HFF-Myc (cell line): ENCODE measurements at regions not wholly inside any gene's neighbourhood (a gene's known extent, or its start where the extent isn't known, plus 50 kb on each side); places are given as distances from the start of the nearest gene placed in this dataset.

Experiments
- DNase-seq: peaks from one replicate; pipeline ENCODE4 v3.0.0-alpha.2; 2011; ENCODE audit warnings: low read depth; ENCODE audit errors: extremely low read depth
- H3K4me3 ChIP-seq: replicated peaks from 2 replicates; pipeline ENCODE4 v1.5.1; 2011; ENCODE audit warnings: low read depth, mild to moderate bottlenecking, control low read depth, low read length
- CTCF ChIP-seq: IDR thresholded peaks from 2 replicates; pipeline ENCODE4 v1.5.1; 2012; ENCODE audit warnings: mild to moderate bottlenecking, low read depth, low read length, control low read depth; ENCODE audit errors: missing control alignments

- DNase-seq, result peak; percentile 41
- no peak overlapping the region for H3K4me3 ChIP-seq
- no peak for TF ChIP-seq CTCF
Measured at GRCh38 chr2:71833855-71834560, 313.7 kb downstream of the CYP26B1 start.

- TF ChIP-seq CTCF, result no peak
- H3K4me3 ChIP-seq, result no peak overlapping the region
- DNase-seq, result no peak
Measured at GRCh38 chr2:71833272-71833671, 314.4 kb downstream of the CYP26B1 start.

GRCh38 chr2:71832844-71833243 is 314.8 kb downstream of the CYP26B1 start:
- TF ChIP-seq CTCF, result no peak

GRCh38 chr2:71832388-71832787 is 315.3 kb downstream of the CYP26B1 start:
- no peak overlapping the region for H3K4me3 ChIP-seq
- DNase-seq, result no peak
- TF ChIP-seq CTCF, result no peak

More at GRCh38 chr2:71832844-71833243, 314.8 kb downstream of the CYP26B1 start:
- H3K4me3 ChIP-seq, result no peak overlapping the region
- DNase-seq, result no peak

- no peak overlapping the region for H3K4me3 ChIP-seq
- no peak for TF ChIP-seq CTCF
- DNase-seq, result no peak
Measured at GRCh38 chr2:71831193-71831577, 316.5 kb downstream of the CYP26B1 start.

GRCh38 chr2:71830497-71831192 is 317.0 kb downstream of the CYP26B1 start:
- no peak for TF ChIP-seq CTCF
- no peak overlapping the region for H3K4me3 ChIP-seq
- no peak for DNase-seq

GRCh38 chr2:71829008-71829407 is 318.7 kb downstream of the CYP26B1 start:
- no peak for DNase-seq
- TF ChIP-seq CTCF, result no peak
- H3K4me3 ChIP-seq, result no peak overlapping the region
